Epithelial cell of esophagus (primary cell): ENCODE measurements at regions not wholly inside any gene's neighbourhood (a gene's known extent, or its start where the extent isn't known, plus 50 kb on each side); places are given as distances from the start of the nearest gene placed in this dataset.

Source experiments
- DNase-seq: peaks from one replicate; pipeline ENCODE4 v3.0.0; 2010; ENCODE audit warnings: low read depth
- H3K4me3 ChIP-seq: 2 replicates; pipeline ENCODE4 v1.5.1; 2011; ENCODE audit warnings: mild to moderate bottlenecking, low read length, control low read depth
- TF ChIP-seq, protein P1 (sequence below): IDR thresholded peaks from 2 replicates; pipeline ENCODE4 v1.5.1; 2011; ENCODE audit warnings: low read depth, mild to moderate bottlenecking, low read length, control low read depth, inconsistent platforms; ENCODE audit not compliant: insufficient read depth; ENCODE audit errors: missing control alignments

DNA sequence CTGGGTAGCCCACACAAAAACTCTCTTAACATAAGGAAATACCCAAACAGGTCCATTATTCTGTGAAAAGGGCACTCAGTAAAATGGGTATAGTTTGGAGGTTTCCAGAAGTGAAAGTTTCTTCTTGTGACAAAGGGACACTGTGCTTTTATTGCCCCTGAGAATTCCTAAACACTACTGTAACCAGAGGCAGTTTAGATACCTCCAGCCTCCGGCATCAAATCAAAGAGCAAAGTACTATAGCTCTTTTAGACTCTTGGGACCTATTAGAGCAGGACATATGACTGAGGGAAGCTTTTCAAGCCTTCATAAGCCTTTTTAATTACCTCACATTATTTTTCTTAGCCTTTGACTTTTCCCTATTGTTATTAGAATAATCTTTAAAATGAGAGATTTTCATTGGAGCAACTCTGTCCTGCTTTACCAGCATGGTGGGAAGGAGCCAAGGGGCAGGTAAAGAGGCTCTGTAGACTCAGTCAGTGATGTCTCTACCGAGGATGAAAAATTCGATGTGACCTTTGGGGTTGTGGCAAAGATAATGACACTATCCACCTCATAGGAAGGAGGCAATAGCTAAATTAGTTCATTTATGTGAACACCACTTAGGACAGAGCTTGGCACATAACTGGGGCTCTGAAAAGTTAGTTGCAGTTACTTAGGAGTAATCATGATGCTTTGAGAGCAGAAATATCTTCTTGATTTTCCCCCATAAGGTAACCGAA is 85.1 kb downstream of the IFNG start:
- no peak for DNase-seq
- H3K4me3 ChIP-seq: no peak overlapping the region
- TF ChIP-seq, protein P1, sequence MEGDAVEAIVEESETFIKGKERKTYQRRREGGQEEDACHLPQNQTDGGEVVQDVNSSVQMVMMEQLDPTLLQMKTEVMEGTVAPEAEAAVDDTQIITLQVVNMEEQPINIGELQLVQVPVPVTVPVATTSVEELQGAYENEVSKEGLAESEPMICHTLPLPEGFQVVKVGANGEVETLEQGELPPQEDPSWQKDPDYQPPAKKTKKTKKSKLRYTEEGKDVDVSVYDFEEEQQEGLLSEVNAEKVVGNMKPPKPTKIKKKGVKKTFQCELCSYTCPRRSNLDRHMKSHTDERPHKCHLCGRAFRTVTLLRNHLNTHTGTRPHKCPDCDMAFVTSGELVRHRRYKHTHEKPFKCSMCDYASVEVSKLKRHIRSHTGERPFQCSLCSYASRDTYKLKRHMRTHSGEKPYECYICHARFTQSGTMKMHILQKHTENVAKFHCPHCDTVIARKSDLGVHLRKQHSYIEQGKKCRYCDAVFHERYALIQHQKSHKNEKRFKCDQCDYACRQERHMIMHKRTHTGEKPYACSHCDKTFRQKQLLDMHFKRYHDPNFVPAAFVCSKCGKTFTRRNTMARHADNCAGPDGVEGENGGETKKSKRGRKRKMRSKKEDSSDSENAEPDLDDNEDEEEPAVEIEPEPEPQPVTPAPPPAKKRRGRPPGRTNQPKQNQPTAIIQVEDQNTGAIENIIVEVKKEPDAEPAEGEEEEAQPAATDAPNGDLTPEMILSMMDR: no peak

DNA sequence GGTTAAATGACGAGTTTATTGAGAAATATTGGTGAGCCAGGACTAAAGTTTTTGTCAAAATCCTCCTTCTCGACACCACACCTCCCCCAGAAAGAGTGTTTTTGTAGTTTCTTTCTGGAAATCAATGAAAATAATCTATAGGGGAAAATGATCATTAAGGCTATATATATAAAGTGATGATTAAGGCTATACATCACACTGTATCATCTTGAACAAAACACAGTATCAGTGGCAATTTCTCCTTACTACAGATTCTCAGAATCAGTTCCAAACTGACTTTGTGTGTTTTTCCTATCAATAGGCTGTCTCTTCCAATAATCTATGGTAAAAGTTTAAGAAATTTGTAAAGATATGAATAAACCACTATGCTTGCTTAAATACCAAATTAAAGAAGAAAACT is 81.7 kb downstream of the IFNG-AS1 start:
- no peak for DNase-seq
- TF ChIP-seq, protein P1: no peak
- H3K4me3 ChIP-seq: no peak overlapping the region
